ENCODE measurements at regions not wholly inside any gene's neighbourhood (a gene's known extent, or its start where the extent isn't known, plus 50 kb on each side); places are given as distances from the start of the nearest gene placed in this dataset.

- no peak for TF ChIP-seq REST (IDR thresholded peaks at IDR 0.05; ENCODE audit: borderline replicate concordance)
- TF ChIP-seq CTCF (IDR thresholded peaks at IDR 0.05; ENCODE audit: poor library complexity, severe bottlenecking) = no peak
- TF ChIP-seq MXI1 (conservative IDR thresholded peaks at IDR 0.05; ENCODE audit: poor library complexity, severe bottlenecking) = no peak
- no peak for TF ChIP-seq RAD21 (conservative IDR thresholded peaks at IDR 0.05)
These were observed 655.3 kb upstream of the FAM98A start for GRCh38 chr2:34254272-34254878.
